HG03571 (cell line): ENCODE measurements at regions not wholly inside any gene's neighbourhood (a gene's known extent, or its start where the extent isn't known, plus 50 kb on each side); places are given as distances from the start of the nearest gene placed in this dataset.

Experiments
- ATAC-seq: cut with Tn5 transposase; IDR thresholded peaks from one replicate; pipeline ENCODE4 v1.9.1; 2021; ENCODE audit not compliant: unreplicated experiment

GRCh38 chr3:118740722-118741290 is 293.8 kb downstream of the IGSF11 start:
- ATAC-seq, result no peak

- ATAC-seq, result no peak
Observed at GRCh38 chr3:118742760-118743159, 291.9 kb downstream of the IGSF11 start.

- ATAC-seq, result no peak
Observed at GRCh38 chr3:118744186-118744585, 290.5 kb downstream of the IGSF11 start.

- no peak for ATAC-seq
Observed at GRCh38 chr3:118754406-118755252, 280.0 kb downstream of the IGSF11 start.

GRCh38 chr3:118755253-118755801 is 279.3 kb downstream of the IGSF11 start:
- no peak for ATAC-seq

GRCh38 chr3:118760585-118761290 is 273.9 kb downstream of the IGSF11 start:
- no peak for ATAC-seq

GRCh38 chr3:118761291-118761606 is 273.4 kb downstream of the IGSF11 start:
- no peak for ATAC-seq

- ATAC-seq, result no peak
Observed at GRCh38 chr3:118765636-118766305, 268.9 kb downstream of the IGSF11 start.

GRCh38 chr3:118766306-118766669 is 268.4 kb downstream of the IGSF11 start:
- ATAC-seq, result no peak

GRCh38 chr3:118772036-118772435 is 262.6 kb downstream of the IGSF11 start:
- ATAC-seq, result no peak

GRCh38 chr3:118772547-118773011 is 262.1 kb downstream of the IGSF11 start:
- ATAC-seq, result peak; percentile 97

GRCh38 chr3:118775021-118775420 is 259.6 kb downstream of the IGSF11 start:
- no peak for ATAC-seq

- ATAC-seq, result no peak
Observed at GRCh38 chr3:118778201-118778600, 256.4 kb downstream of the IGSF11 start.

GRCh38 chr3:118781232-118781631 is 253.4 kb downstream of the IGSF11 start:
- no peak for ATAC-seq

- ATAC-seq, result no peak
Observed at GRCh38 chr3:118781839-118782238, 252.8 kb downstream of the IGSF11 start.

- ATAC-seq, result peak; percentile 97
Observed at GRCh38 chr3:118782755-118783202, 251.9 kb downstream of the IGSF11 start.

GRCh38 chr3:118785415-118785814 is 249.2 kb downstream of the IGSF11 start:
- ATAC-seq, result no peak

GRCh38 chr3:118791246-118791645 is 243.4 kb downstream of the IGSF11 start:
- no peak for ATAC-seq

GRCh38 chr3:118792191-118792590 is 242.5 kb downstream of the IGSF11 start:
- no peak for ATAC-seq

- no peak for ATAC-seq
Observed at GRCh38 chr3:118793176-118793575, 241.5 kb downstream of the IGSF11 start.

GRCh38 chr3:118799303-118799702 is 235.3 kb downstream of the IGSF11 start:
- ATAC-seq, result no peak
